SIG-M5 treated with dmso at 0.1 percent for 504 hours (cell line): ENCODE measurements at regions not wholly inside any gene's neighbourhood (a gene's known extent, or its start where the extent isn't known, plus 50 kb on each side); places are given as distances from the start of the nearest gene placed in this dataset.
A peak's percentile ranks its signal among the peaks of the same experiment; 100 is the strongest.

Experiments used
- DNase-seq: peaks from one replicate; lab custom pipeline; 2025; ENCODE audit not compliant: unreplicated experiment; lab: John Stamatoyannopoulos, UW

DNA sequence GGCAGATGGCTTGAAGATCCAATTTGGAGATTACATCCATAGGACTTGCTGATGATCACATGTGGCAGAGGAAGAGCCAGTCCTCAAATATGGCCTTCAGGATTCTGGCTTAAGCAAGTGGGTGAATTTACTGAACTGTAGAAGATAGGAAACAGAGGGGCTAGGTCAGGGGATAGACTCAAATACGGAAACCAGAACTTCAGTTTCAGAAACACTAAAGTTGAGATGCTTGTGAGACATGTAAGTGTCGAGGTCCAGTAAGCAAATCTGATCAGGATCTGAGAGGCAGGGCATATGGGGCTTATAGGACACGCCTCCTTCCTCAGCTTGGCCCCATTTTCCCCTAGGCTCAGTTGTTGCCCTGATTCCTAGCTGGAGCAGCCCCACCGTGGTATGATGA, 107.7 kb downstream of the LBH start:
- no peak for DNase-seq

GRCh38 chr2:30341500-30342267, 105.4 kb upstream of the LCLAT1 start:
- no peak for DNase-seq

DNA sequence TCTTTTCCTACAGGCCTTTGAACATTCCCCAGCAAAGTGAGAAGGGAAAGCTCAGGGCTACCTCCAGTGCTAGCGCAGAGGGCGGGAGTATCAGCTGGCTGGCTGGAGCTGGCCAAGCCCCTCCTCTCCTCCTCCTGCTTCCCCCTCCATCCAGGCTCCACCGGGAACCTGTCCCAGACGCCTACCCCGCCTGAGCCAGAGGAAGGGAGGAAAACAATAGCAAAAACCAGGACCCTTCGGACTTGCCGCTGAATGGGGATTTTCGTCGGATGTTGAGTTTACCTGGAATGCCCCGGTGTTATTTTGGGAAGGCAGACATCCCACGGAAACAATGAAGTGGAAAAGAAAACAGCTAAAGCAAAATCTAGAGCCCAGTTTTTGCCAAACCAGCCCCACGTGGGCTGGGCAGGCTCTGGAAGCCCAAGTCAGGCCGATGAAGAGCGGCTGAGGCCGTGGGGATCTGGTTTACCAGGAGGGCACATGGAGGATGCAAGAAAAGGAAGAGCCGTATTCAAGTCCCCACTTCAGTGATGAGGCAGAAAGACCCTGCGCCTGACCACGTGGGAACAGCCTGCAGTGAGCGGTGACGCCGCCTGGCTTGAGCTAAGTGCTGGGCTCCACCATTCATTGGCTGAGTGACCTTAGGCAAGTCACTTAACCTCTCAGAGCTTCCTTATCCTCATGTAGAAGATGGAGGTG, 100.4 kb upstream of the LCLAT1 start:
- DNase-seq, result no peak

- no peak for DNase-seq
Observed at GRCh38 chr2:30348825-30349224, 98.2 kb upstream of the LCLAT1 start.

GRCh38 chr2:30349691-30350090, 97.4 kb upstream of the LCLAT1 start:
- no peak for DNase-seq

DNA sequence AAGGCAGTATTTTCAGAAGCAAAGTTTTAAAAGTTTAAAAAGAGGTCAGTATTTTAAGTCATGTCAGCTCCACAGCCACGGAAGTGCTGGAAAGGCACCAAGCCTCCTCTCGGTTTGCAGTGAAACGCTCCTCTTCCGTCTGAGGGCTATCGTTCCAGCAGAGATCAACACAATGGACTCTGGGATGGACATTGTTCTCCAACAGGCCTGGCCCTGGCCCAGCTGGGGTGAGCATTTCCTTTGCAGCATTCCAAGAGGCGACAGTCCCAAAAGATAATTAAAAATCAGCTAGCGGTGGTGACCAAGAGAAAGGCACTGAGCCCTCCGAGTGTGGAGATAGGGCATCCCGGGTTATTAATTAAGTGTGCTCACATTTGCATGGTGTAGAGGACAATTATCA, 95.9 kb upstream of the LCLAT1 start:
- no peak for DNase-seq

GRCh38 chr2:30351949-30352348, 95.1 kb upstream of the LCLAT1 start:
- no peak for DNase-seq

DNA sequence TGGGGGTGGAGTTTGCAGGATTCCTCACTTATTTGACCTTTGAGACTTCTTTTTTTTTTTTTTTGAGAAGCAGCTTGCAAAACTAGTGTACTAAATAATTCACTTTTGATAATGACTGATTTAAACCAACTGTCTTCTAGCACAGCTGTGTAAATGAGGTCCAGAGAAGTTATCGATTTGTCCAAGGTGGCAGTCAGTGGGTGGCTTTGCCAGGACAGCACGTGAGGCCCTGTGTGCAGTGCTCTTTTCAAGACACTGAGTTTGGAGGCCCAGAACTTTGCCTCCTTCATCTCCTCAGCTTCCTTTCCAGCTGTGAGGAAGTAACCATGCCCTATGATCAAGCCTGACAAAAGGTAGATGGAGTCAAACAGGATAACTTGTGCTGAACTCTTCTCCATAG, 92.9 kb upstream of the LCLAT1 start:
- no peak for DNase-seq

DNA sequence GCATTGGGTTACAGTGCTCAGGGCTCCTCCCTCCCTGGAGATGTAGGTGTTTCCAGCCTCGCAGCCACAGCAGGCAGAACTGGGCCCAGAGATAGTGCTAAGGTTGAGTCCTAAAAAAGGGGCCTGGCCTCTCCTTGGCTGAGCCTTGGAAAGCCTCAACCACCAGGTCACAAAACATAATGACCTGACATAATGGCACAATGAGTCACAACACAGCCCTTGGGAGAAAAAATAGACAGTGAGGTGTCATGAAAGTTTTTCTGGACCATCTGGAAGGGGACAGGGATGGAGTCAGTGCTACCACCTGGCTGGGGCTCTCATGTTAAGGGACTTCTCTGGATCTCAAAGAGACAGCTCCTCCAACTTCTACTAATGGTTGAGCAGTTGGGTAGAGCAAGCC, 92.4 kb upstream of the LCLAT1 start:
- no peak for DNase-seq

GRCh38 chr2:30355306-30355705, 91.7 kb upstream of the LCLAT1 start:
- peak; percentile 3 for DNase-seq

DNA sequence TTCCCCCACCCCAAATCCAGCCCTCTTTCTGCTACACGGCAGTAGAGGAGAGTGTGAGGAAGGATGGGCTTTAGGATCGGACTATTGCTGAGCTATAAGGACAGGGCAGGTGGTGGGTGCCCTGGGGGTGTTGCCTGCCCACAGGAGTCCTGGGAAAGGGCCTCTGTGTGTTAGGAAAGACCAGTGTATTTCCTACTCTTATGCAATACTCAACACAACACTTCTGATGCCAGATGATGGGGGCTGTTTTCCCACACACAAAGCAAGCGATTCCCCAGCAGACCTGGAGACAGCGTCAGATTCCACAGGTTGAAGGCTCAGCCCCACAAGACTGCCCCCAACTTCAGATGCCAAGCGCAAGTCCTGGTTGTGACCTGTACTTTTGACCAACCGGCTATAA, 91.0 kb upstream of the LCLAT1 start:
- DNase-seq, result no peak

GRCh38 chr2:30356776-30357175, 90.3 kb upstream of the LCLAT1 start:
- DNase-seq, result no peak

DNA sequence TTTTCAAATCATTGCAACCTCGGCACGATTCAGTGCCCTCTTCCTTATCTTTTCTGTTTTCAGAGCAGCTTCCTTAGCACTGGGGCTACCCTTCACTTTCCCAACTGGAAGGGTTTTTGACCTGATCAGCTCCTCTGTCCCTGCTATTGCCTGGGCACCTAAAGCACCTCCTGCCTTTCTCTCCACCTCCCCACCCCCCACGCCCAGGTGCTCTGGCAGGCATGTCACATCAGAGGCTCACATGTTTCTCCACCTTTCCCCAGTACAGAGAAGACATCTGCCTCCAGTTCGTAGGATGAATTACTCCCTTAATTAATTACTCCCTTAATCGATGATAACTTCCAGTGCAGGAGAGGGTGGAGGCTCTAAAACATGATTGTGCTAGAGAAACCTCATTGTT, 88.7 kb upstream of the LCLAT1 start:
- no peak for DNase-seq

- DNase-seq, result no peak
Observed at GRCh38 chr2:30358842-30359241, 88.2 kb upstream of the LCLAT1 start.

DNA sequence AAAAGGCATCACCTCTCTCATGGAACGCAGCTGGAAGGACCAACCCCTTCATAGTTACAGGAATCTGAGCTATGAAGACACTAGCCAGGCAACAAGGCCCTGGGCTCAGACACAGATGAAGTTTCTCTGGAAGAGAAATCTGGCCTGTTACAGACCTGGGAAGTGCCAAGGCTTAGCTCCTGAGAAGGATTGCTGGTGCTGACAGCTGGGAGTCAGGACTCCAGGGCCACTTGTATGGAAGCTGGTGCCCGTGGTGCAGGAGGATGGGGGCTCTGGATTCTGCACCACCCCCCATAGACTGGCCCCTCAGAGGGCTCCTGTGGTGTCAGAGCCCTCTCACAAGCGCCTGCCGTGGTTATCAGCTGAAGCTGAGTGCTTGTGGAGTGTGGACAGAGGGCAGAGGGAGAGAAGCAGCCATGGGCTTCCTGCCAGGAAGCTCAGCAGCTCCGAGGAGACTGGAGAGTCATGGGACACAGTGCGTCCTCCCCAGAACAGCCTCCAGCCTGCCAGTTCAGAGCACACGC, 87.3 kb upstream of the LCLAT1 start:
- no peak for DNase-seq

GRCh38 chr2:30361751-30362394, 85.2 kb upstream of the LCLAT1 start:
- DNase-seq, result no peak

DNA sequence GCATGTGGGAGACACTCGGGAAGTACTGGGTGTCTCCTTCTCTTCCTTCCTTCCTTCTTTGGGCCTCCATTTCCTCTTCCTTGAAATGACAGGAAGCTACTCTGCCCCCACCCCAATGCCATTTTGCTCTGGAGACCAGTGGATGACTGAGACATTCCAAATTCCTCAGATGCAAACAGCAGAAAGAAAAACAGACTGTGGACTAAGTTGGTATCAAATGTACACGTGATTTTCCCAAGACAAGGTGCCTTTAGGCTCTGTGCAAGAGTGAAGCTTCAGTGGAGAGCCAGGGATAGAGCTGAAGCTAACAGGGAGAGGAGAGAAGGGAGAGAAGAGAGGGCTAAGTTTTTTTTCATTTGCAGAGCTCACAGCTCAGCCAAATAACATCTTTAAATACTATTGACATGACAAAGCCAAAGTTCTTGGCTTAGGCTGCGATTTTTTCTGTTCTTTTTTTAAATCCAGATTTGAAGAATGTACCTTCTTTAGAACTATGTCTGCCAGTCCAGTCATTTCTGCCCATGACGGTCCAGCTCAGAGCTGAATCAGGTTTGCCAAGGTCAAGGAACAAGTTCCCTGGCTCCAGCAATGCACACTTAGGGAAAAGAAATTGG, 84.5 kb upstream of the LCLAT1 start:
- DNase-seq, result no peak

DNA sequence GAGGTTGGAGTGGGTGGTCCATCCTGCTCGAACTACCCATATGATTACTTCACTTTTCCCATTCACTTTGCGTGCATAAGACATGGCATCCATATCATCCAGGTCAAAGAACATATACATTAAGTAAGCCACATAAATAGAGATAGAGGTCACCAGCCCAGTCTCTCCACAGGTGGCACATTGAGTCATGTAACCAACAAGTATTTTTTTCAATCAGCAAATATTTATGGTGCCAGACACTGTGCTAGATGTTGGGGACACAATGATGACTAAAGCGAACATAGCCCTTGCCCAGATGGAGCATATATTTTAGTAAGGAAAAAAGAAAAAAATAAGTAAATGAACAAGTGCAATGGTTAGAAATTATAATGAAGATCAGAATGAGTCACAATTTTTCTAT, 83.6 kb upstream of the LCLAT1 start:
- no peak for DNase-seq

GRCh38 chr2:30365201-30365600, 81.8 kb upstream of the LCLAT1 start:
- DNase-seq, result no peak

DNA sequence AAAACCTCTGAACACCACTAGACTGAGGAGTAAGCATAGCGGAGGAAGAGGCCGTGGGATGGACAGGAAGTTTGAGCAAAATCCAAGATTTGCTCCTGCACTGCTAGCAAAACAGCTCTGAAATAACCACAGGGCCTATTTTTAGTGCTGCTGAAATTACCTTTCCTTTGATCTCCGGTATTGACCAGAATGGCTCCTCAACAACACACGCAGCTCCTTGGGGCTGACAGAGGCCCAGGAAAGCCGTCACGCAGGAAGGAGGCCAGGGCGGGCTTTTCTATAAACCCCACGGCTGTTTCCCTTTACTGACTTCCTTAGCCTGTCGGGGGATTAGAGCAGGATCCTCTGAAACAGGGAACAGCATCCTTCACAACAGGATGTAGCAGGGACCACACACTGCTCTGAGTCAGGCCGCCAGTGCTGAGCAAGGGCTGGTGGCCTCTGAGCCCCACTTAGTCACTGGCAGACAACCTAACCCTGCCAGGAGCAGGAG, 80.8 kb upstream of the LCLAT1 start:
- no peak for DNase-seq
